Choroid plexus epithelial cell (primary cell): ENCODE measurements at regions not wholly inside any gene's neighbourhood (a gene's known extent, or its start where the extent isn't known, plus 50 kb on each side); places are given as distances from the start of the nearest gene placed in this dataset.

Experiments used
- DNase-seq: peaks from one replicate; pipeline ENCODE4 v3.0.0-alpha.2; 2010; ENCODE audit warnings: low read depth
- H3K4me3 ChIP-seq: 2 replicates; pipeline ENCODE4 v1.5.1; 2011; ENCODE audit warnings: low read depth, mild to moderate bottlenecking, control low read depth, low read length, moderate library complexity
- CTCF ChIP-seq: conservative IDR thresholded peaks from 2 replicates; pipeline ENCODE4 v1.5.1; 2011; ENCODE audit warnings: low read depth, mild to moderate bottlenecking, control low read depth, inconsistent platforms, low read length, moderate library complexity

GRCh38 chr2:60095202-60095815, 458.1 kb downstream of the BCL11A start:
- TF ChIP-seq CTCF: no peak
- no peak overlapping the region for H3K4me3 ChIP-seq
- DNase-seq: no peak

- no peak for DNase-seq
- H3K4me3 ChIP-seq: no peak overlapping the region
- TF ChIP-seq CTCF: no peak
Observed at GRCh38 chr2:60094450-60094929, 459.0 kb downstream of the BCL11A start.

- no peak for DNase-seq
- TF ChIP-seq CTCF: no peak
- no peak overlapping the region for H3K4me3 ChIP-seq
Observed at GRCh38 chr2:60092781-60093180, 460.7 kb downstream of the BCL11A start.

- TF ChIP-seq CTCF: no peak
- DNase-seq: no peak
- H3K4me3 ChIP-seq: no peak overlapping the region
Observed at GRCh38 chr2:60091894-60092293, 461.6 kb downstream of the BCL11A start.

GRCh38 chr2:60091266-60091665, 462.2 kb downstream of the BCL11A start:
- no peak for TF ChIP-seq CTCF

GRCh38 chr2:60079562-60079961, 473.9 kb downstream of the BCL11A start:
- TF ChIP-seq CTCF: no peak
- H3K4me3 ChIP-seq: no peak overlapping the region
- no peak for DNase-seq

More at GRCh38 chr2:60091266-60091665, 462.2 kb downstream of the BCL11A start:
- H3K4me3 ChIP-seq: no peak overlapping the region
- DNase-seq: no peak

- no peak for DNase-seq
- no peak overlapping the region for H3K4me3 ChIP-seq
- TF ChIP-seq CTCF: no peak
Observed at GRCh38 chr2:60075048-60075447, 478.4 kb downstream of the BCL11A start.
